BE2C (cell line): ENCODE measurements at regions not wholly inside any gene's neighbourhood (a gene's known extent, or its start where the extent isn't known, plus 50 kb on each side); places are given as distances from the start of the nearest gene placed in this dataset.

Experiments
- DNase-seq: peaks from one replicate; pipeline ENCODE4 v3.0.0-alpha.2; 2020
- H3K27me3 ChIP-seq: fragments of 250-450 bp; sonication (Bioruptor Pico); 2 replicates; pipeline ENCODE4 v1.5.1; 2020; ENCODE audit warnings: mild to moderate bottlenecking
- H3K36me3 ChIP-seq: fragments of 250-450 bp; sonication (Bioruptor Pico); 2 replicates; pipeline ENCODE4 v1.5.1; 2020; ENCODE audit warnings: mild to moderate bottlenecking
- H3K4me1 ChIP-seq: fragments of 250-450 bp; sonication (Bioruptor Pico); 2 replicates; pipeline ENCODE4 v1.5.1; 2020
- H3K4me3 ChIP-seq: 2 replicates; pipeline ENCODE4 v1.5.1; 2011; ENCODE audit warnings: low read depth, low read length
- H3K9me3 ChIP-seq: fragments of 250-450 bp; sonication (Bioruptor Pico); 2 replicates; pipeline ENCODE4 v1.5.1; 2020
- CTCF ChIP-seq: IDR thresholded peaks from 2 replicates; pipeline ENCODE4 v1.5.1; 2012; ENCODE audit warnings: mild to moderate bottlenecking, low read depth, low read length

- Histone ChIP-seq H3K27me3 (no peaks in the 10 kb centered on the region), H3K4me3 (no peak overlapping the region), H3K9me3 (no peaks in the 10 kb centered on the region), H3K36me3 (no peaks in the 10 kb centered on the region), H3K4me1 (no peaks in the 10 kb centered on the region)
- DNase-seq, result no peak
- TF ChIP-seq CTCF, result no peak
Measured at GRCh38 chr4:184553891-184554290, 79.5 kb upstream of the IRF2 start.

- no peak overlapping the region for H3K4me3 ChIP-seq
- H3K36me3 ChIP-seq, result no peaks in the 10 kb centered on the region
- no peak for DNase-seq
- no peak for TF ChIP-seq CTCF
- H3K27me3 ChIP-seq, result no peaks in the 10 kb centered on the region
- peaks cover 4% of the 10 kb centered on the region; the same call in 1 of the 2 replicates for H3K4me1 ChIP-seq
- no peaks in the 10 kb centered on the region for H3K9me3 ChIP-seq
Measured at GRCh38 chr4:184550476-184550875, 76.1 kb upstream of the IRF2 start.

GRCh38 chr4:184548648-184549341 is 74.4 kb upstream of the IRF2 start:
- H3K36me3 ChIP-seq, result no peaks in the 10 kb centered on the region
- no peaks in the 10 kb centered on the region for H3K9me3 ChIP-seq
- no peaks in the 10 kb centered on the region for H3K27me3 ChIP-seq
- TF ChIP-seq CTCF, result no peak
- H3K4me3 ChIP-seq, result no peak overlapping the region
- no peak for DNase-seq
- peaks cover 4% of the 10 kb centered on the region; the same call in 1 of the 2 replicates for H3K4me1 ChIP-seq

- no peaks in the 10 kb centered on the region for H3K27me3 ChIP-seq
- no peak for TF ChIP-seq CTCF
- no peak for DNase-seq
- H3K36me3 ChIP-seq, result no peaks in the 10 kb centered on the region
- H3K9me3 ChIP-seq, result no peaks in the 10 kb centered on the region
- no peak overlapping the region for H3K4me3 ChIP-seq
- peaks cover 4% of the 10 kb centered on the region; the same call in 1 of the 2 replicates for H3K4me1 ChIP-seq
Measured at GRCh38 chr4:184548316-184548647, 73.9 kb upstream of the IRF2 start.

- peak; percentile 18 for DNase-seq
- TF ChIP-seq CTCF, result no peak
- H3K9me3 ChIP-seq, result no peaks in the 10 kb centered on the region
- peaks cover 4% of the 10 kb centered on the region; the same call in 1 of the 2 replicates for H3K4me1 ChIP-seq
- no peaks in the 10 kb centered on the region for H3K36me3 ChIP-seq
- H3K4me3 ChIP-seq, result no peak overlapping the region
- no peaks in the 10 kb centered on the region for H3K27me3 ChIP-seq
Measured at GRCh38 chr4:184544788-184545409, 70.5 kb upstream of the IRF2 start.

- TF ChIP-seq CTCF, result no peak
- 0 out of 2 replicates have a peak, but pooled peaks cover under 1% of the 10 kb centered on the region for H3K4me1 ChIP-seq
- H3K9me3 ChIP-seq, result no peaks in the 10 kb centered on the region
- no peaks in the 10 kb centered on the region for H3K27me3 ChIP-seq
- DNase-seq, result no peak
- no peak overlapping the region for H3K4me3 ChIP-seq
- H3K36me3 ChIP-seq, result no peaks in the 10 kb centered on the region
Measured at GRCh38 chr4:184541907-184542306, 67.6 kb upstream of the IRF2 start.
